Retinal pigment epithelial cell (primary cell): ENCODE measurements at regions not wholly inside any gene's neighbourhood (a gene's known extent, or its start where the extent isn't known, plus 50 kb on each side); places are given as distances from the start of the nearest gene placed in this dataset.
"Not testable (repeated sequence)": the region's sequence is repeated elsewhere in the genome, so short reads cannot be mapped to it uniquely, and the experiment has no call there.

Experiments used
- DNase-seq: peaks from one replicate; pipeline ENCODE4 v3.0.0-alpha.2; 2010; ENCODE audit warnings: low read depth
- H3K4me3 ChIP-seq: 2 replicates; pipeline ENCODE4 v1.5.1; 2011; ENCODE audit warnings: mild to moderate bottlenecking, low read length, control low read depth, moderate library complexity
- CTCF ChIP-seq: conservative IDR thresholded peaks from 2 replicates; pipeline ENCODE4 v1.5.1; 2011; ENCODE audit warnings: low read depth, low read length, control low read depth, inconsistent platforms

- no peak overlapping the region for H3K4me3 ChIP-seq
- no peak for DNase-seq
- TF ChIP-seq CTCF = no peak
These were observed 157.5 kb downstream of the C12orf75 start for GRCh38 chr12:105487963-105488362.

GRCh38 chr12:105492591-105493545 is 162.4 kb downstream of the C12orf75 start:
- no peak overlapping the region for H3K4me3 ChIP-seq
- DNase-seq = no peak
- no peak for TF ChIP-seq CTCF

GRCh38 chr12:105499205-105499604 is 168.7 kb downstream of the C12orf75 start:
- TF ChIP-seq CTCF = no peak
- no peak for DNase-seq

GRCh38 chr12:105500676-105501075 is 170.2 kb downstream of the C12orf75 start:
- H3K4me3 ChIP-seq, DNase-seq: not testable (repeated sequence)

More at GRCh38 chr12:105499205-105499604, 168.7 kb downstream of the C12orf75 start:
- no peak overlapping the region for H3K4me3 ChIP-seq

- TF ChIP-seq CTCF = no peak
- no peak for DNase-seq
- no peak overlapping the region for H3K4me3 ChIP-seq
These were observed 172.0 kb downstream of the C12orf75 start for GRCh38 chr12:105502426-105502930.

- no peak for TF ChIP-seq CTCF
- no peak for DNase-seq
These were observed 173.1 kb downstream of the C12orf75 start for GRCh38 chr12:105503619-105504018.

GRCh38 chr12:105504286-105504685 is 173.8 kb downstream of the C12orf75 start:
- DNase-seq = no peak
- no peak overlapping the region for H3K4me3 ChIP-seq
- TF ChIP-seq CTCF = no peak

More at GRCh38 chr12:105503619-105504018, 173.1 kb downstream of the C12orf75 start:
- no peak overlapping the region for H3K4me3 ChIP-seq
